ENCODE measurements at regions not wholly inside any gene's neighbourhood (a gene's known extent, or its start where the extent isn't known, plus 50 kb on each side); places are given as distances from the start of the nearest gene placed in this dataset.

GRCh38 chr15:29631076-29632070, 190.9 kb downstream of the TJP1 start:
- Histone ChIP-seq H3K9ac (no peak overlapping the region), H3K79me2 (ENCODE audit: low read depth) (no peaks in the 10 kb centered on the region), H3K27me3 (no peaks in the 10 kb centered on the region), H2AFZ (replicated peaks) (peak overlapping the region; percentile 15), H3K4me3 (no peak overlapping the region), H3F3A (ENCODE audit: low read depth) (no peaks in the 10 kb centered on the region), H3K9me3 (ENCODE audit: low read depth) (no peaks in the 10 kb centered on the region), H3K27ac (no peak overlapping the region), H3K4me1 (no peaks in the 10 kb centered on the region), H3K36me3 (no peaks in the 10 kb centered on the region), H4K20me1 (ENCODE audit: low read depth) (no peaks in the 10 kb centered on the region), H3K4me2 (no peak overlapping the region)
- Mint-ChIP-seq H3K27ac (no peak overlapping the region), H3K9me3 (peaks cover under 1% of the 10 kb centered on the region), H3K4me3 (no peak overlapping the region), H3K4me1 (no peaks in the 10 kb centered on the region), H3K36me3 (no peaks in the 10 kb centered on the region), H3K27me3 (ENCODE audit: insufficient read depth, low read depth) (no peaks in the 10 kb centered on the region)
- no peak for DNase-seq (ENCODE audit: low spot score)
- TF ChIP-seq EZH2phosphoT487 (IDR thresholded peaks at IDR 0.05) = no peak
- no peak for TF ChIP-seq EZH2 (IDR thresholded peaks at IDR 0.05)
- TF ChIP-seq, protein P1, sequence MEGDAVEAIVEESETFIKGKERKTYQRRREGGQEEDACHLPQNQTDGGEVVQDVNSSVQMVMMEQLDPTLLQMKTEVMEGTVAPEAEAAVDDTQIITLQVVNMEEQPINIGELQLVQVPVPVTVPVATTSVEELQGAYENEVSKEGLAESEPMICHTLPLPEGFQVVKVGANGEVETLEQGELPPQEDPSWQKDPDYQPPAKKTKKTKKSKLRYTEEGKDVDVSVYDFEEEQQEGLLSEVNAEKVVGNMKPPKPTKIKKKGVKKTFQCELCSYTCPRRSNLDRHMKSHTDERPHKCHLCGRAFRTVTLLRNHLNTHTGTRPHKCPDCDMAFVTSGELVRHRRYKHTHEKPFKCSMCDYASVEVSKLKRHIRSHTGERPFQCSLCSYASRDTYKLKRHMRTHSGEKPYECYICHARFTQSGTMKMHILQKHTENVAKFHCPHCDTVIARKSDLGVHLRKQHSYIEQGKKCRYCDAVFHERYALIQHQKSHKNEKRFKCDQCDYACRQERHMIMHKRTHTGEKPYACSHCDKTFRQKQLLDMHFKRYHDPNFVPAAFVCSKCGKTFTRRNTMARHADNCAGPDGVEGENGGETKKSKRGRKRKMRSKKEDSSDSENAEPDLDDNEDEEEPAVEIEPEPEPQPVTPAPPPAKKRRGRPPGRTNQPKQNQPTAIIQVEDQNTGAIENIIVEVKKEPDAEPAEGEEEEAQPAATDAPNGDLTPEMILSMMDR (IDR thresholded peaks at IDR 0.05) = no peak

DNA sequence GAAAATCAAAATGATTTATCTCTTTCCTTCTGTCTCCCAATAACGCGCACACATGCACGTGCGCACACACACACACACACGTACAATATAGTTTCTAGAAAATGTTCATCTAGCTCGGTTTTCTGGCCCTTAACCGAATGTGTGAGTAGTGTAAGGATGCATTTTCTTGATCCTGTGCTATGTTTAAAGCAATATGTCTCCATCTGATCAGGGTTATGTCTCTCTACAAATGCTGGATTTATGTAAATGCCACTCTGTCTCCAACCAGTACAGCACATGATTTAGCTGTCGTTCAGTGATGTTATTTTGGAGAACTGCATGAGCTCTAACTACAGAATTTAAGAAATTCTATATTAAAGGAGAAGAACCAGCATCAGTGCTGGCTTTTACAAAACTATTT, 198.0 kb downstream of the TJP1 start:
- no peak overlapping the region for H3K27ac Mint-ChIP-seq
- Histone ChIP-seq H3K4me3 (no peak overlapping the region), H3K4me2 (no peak overlapping the region), H4K20me1 (ENCODE audit: low read depth) (no peaks in the 10 kb centered on the region), H3K27me3 (no peaks in the 10 kb centered on the region), H3K27ac (no peak overlapping the region), H3K9ac (no peak overlapping the region), H3K36me3 (no peaks in the 10 kb centered on the region), H3K4me1 (no peaks in the 10 kb centered on the region), H3F3A (ENCODE audit: low read depth) (no peaks in the 10 kb centered on the region), H3K9me3 (ENCODE audit: low read depth) (no peaks in the 10 kb centered on the region), H2AFZ (replicated peaks) (no peak overlapping the region), H3K79me2 (ENCODE audit: low read depth) (no peaks in the 10 kb centered on the region)
- no peaks in the 10 kb centered on the region for H3K4me1 Mint-ChIP-seq
- TF ChIP-seq, protein P1 (IDR thresholded peaks at IDR 0.05) = no peak
- TF ChIP-seq EZH2 (IDR thresholded peaks at IDR 0.05) (no peak), EZH2phosphoT487 (IDR thresholded peaks at IDR 0.05) (no peak)
- H3K4me3 Mint-ChIP-seq = no peak overlapping the region
- no peaks in the 10 kb centered on the region for H3K36me3 Mint-ChIP-seq
- H3K9me3 Mint-ChIP-seq = peaks cover 2% of the 10 kb centered on the region
- DNase-seq (ENCODE audit: low spot score) = no peak
- H3K27me3 Mint-ChIP-seq (ENCODE audit: insufficient read depth, low read depth) = peaks cover 2% of the 10 kb centered on the region

GRCh38 chr15:29623116-29623639, 199.1 kb downstream of the TJP1 start:
- H3K4me3 Mint-ChIP-seq = no peak overlapping the region
- Histone ChIP-seq H3K4me2 (no peak overlapping the region), H3K36me3 (no peaks in the 10 kb centered on the region), H4K20me1 (ENCODE audit: low read depth) (no peaks in the 10 kb centered on the region), H3K9me3 (ENCODE audit: low read depth) (no peaks in the 10 kb centered on the region), H3K27me3 (no peaks in the 10 kb centered on the region), H3K4me3 (no peak overlapping the region), H2AFZ (replicated peaks) (no peak overlapping the region), H3K9ac (no peak overlapping the region), H3K4me1 (no peaks in the 10 kb centered on the region), H3K79me2 (ENCODE audit: low read depth) (no peaks in the 10 kb centered on the region), H3F3A (ENCODE audit: low read depth) (no peaks in the 10 kb centered on the region), H3K27ac (no peak overlapping the region)
- no peak for DNase-seq (ENCODE audit: low spot score)
- no peak overlapping the region for H3K27ac Mint-ChIP-seq
- TF ChIP-seq EZH2phosphoT487 (IDR thresholded peaks at IDR 0.05) (no peak), EZH2 (IDR thresholded peaks at IDR 0.05) (no peak)
- TF ChIP-seq, protein P1 (IDR thresholded peaks at IDR 0.05) = peak; percentile 5
- H3K9me3 Mint-ChIP-seq = peaks cover 2% of the 10 kb centered on the region
- H3K4me1 Mint-ChIP-seq = peaks cover 4% of the 10 kb centered on the region
- peaks cover 2% of the 10 kb centered on the region for H3K27me3 Mint-ChIP-seq (ENCODE audit: insufficient read depth, low read depth)
- H3K36me3 Mint-ChIP-seq = no peaks in the 10 kb centered on the region
